Kidney epithelial cell (primary cell): ENCODE measurements at regions not wholly inside any gene's neighbourhood (a gene's known extent, or its start where the extent isn't known, plus 50 kb on each side); places are given as distances from the start of the nearest gene placed in this dataset.

Source experiments
- DNase-seq: peaks from one replicate; pipeline ENCODE4 v3.0.0-alpha.2; 2010; ENCODE audit warnings: low read depth
- H3K27me3 ChIP-seq: 2 replicates; pipeline ENCODE4 v1.6.0; 2011; ENCODE audit warnings: low read length; ENCODE audit not compliant: control insufficient read depth, insufficient read depth
- H3K36me3 ChIP-seq: 2 replicates; pipeline ENCODE4 v1.5.1; 2011; ENCODE audit warnings: low read length; ENCODE audit not compliant: control insufficient read depth, insufficient read depth
- H3K4me3 ChIP-seq: 2 replicates; pipeline ENCODE4 v1.5.1; 2011; ENCODE audit warnings: low read depth, mild to moderate bottlenecking, control low read depth, low read length
- CTCF ChIP-seq: IDR thresholded peaks from 2 replicates; pipeline ENCODE4 v1.5.1; 2011; ENCODE audit warnings: mild to moderate bottlenecking, moderate library complexity, low read length, control low read depth, inconsistent platforms; ENCODE audit not compliant: insufficient read depth, poor library complexity, severe bottlenecking

GRCh38 chr5:99835791-99836190 lies 699.4 kb upstream of the FAM174A start:
- TF ChIP-seq CTCF: no peak
- H3K27me3 ChIP-seq: no peaks in the 10 kb centered on the region
- no peak for DNase-seq

DNA sequence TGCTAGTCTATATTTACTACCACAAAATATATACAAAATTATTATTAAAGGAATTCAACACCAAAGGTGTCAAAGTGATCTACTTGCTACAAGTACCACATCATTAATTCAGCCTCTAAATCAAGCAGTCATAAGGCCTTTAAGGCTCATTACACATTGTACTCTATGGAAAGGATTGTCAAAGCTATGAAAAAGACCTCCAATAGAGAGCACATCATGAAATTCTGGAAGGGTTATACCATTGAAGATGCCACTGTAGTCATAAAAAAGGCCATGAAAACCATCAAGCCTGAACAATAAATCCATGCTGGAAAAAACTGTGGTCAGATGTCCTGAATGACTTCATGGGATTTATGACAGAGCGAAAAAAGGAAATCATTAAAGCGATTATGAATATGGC lies 708.0 kb upstream of the FAM174A start:
- DNase-seq: no peak
- Histone ChIP-seq H3K27me3 (no peaks in the 10 kb centered on the region), H3K36me3 (no peaks in the 10 kb centered on the region), H3K4me3 (no peak overlapping the region)
- no peak for TF ChIP-seq CTCF

More at GRCh38 chr5:99835791-99836190, 699.4 kb upstream of the FAM174A start:
- Histone ChIP-seq H3K36me3 (no peaks in the 10 kb centered on the region), H3K4me3 (no peak overlapping the region)

- no peaks in the 10 kb centered on the region for H3K27me3 ChIP-seq
- no peak for TF ChIP-seq CTCF
- no peaks in the 10 kb centered on the region for H3K36me3 ChIP-seq
- DNase-seq: no peak
- H3K4me3 ChIP-seq: no peak overlapping the region
These were observed 717.4 kb upstream of the FAM174A start for GRCh38 chr5:99817796-99818195.

GRCh38 chr5:99814321-99815063 lies 720.7 kb upstream of the FAM174A start:
- H3K27me3 ChIP-seq: no peaks in the 10 kb centered on the region
- TF ChIP-seq CTCF: no peak
- no peak overlapping the region for H3K4me3 ChIP-seq
- DNase-seq: no peak
- H3K36me3 ChIP-seq: no peaks in the 10 kb centered on the region

DNA sequence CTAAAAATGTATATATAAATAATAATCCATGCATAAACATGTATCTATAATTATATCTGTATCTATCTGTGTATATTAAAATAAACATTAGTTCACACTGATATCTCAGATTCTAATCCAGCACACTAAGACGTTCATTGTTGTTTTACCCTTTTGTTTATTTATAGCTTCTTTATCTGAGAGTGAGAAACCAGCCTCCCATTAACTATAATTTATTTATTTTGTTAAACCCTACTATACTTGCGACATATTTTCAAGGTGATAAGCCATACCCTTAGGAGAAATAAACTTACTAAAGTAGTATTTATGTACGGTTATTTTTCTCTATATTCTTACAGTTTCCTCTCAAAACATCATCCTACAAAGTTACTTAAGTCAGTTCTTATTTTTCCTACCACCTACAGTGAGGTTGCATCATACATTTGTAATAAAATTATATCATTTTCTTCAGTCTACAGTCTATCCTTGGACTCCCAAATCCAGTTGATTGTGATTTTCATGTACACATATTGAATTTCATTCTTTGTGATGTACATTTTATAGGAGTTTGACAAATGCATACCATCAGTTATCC lies 726.4 kb upstream of the FAM174A start:
- no peak for DNase-seq
- Histone ChIP-seq H3K4me3 (no peak overlapping the region), H3K36me3 (no peaks in the 10 kb centered on the region), H3K27me3 (no peaks in the 10 kb centered on the region)
- no peak for TF ChIP-seq CTCF

DNA sequence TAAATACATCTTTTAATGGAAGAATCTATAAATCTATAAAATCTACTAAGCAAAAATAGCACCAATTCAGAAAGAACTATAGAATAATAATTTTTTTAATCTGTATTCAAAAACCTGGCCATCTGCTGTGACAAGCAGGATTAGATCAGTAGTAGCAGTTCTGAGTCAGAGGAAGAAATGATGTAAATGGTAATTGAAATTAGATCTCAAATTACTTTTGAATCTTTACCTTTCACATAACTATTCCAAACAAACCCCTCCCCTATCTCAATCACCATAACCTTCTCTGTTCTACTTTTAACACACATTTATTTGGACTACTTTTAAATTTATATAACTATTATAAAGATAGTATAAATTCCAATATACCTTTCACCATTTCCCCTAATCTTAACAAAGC lies 727.8 kb upstream of the FAM174A start:
- DNase-seq: no peak
- no peak for TF ChIP-seq CTCF
- Histone ChIP-seq H3K4me3 (no peak overlapping the region), H3K27me3 (no peaks in the 10 kb centered on the region), H3K36me3 (no peaks in the 10 kb centered on the region)
